ENCODE measurements at regions not wholly inside any gene's neighbourhood (a gene's known extent, or its start where the extent isn't known, plus 50 kb on each side); places are given as distances from the start of the nearest gene placed in this dataset.

DNA sequence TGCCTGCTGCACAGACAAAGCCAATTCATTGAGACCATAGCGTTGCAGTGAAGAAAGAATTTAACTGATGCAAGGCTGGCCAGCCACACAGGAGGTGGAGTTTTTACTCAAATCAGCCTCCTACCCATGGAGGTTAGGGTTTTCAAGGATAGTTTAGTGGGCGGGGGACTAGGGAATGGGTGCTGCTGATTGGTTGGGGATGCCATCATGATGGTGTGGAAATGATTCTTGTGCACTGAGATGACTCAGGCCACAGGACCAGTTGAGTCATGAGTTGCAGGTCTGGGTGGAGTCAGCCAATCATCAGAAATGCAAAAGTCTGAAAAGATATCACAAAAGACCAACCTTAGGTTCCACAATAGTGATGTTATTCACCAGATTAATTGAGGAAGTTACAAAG lies 359.6 kb downstream of the FOXO1 start:
- Histone ChIP-seq H3K4me2 (ENCODE audit: low read length) (no peak overlapping the region), H3K4me1 (ENCODE audit: insufficient read depth, low read length) (no peaks in the 10 kb centered on the region), H3K27ac (ENCODE audit: low read depth, low read length) (no peak overlapping the region), H3K36me3 (ENCODE audit: insufficient read depth, low read length) (no peaks in the 10 kb centered on the region), H4K20me1 (ENCODE audit: insufficient read depth, low read length) (no peaks in the 10 kb centered on the region), H3K4me3 (ENCODE audit: insufficient read depth, low read depth, low read length) (no peak overlapping the region), H3K79me2 (ENCODE audit: insufficient read depth, low read length) (no peaks in the 10 kb centered on the region), H3K9ac (ENCODE audit: low read length) (no peak overlapping the region), H3K9me3 (ENCODE audit: insufficient read depth, low read depth, low read length) (peaks cover 9% of the 10 kb centered on the region), H2AFZ (ENCODE audit: low read depth, low read length) (no peak overlapping the region), H3K27me3 (ENCODE audit: insufficient read depth, low read length) (no peaks in the 10 kb centered on the region)
- Mint-ChIP-seq H3K36me3 (ENCODE audit: low read depth, unreplicated experiment) (no peaks in the 10 kb centered on the region), H3K27ac (ENCODE audit: unreplicated experiment) (no peak overlapping the region), H3K4me1 (ENCODE audit: low read depth, unreplicated experiment) (no peaks in the 10 kb centered on the region), H3K4me3 (ENCODE audit: unreplicated experiment) (no peak overlapping the region), H3K27me3 (ENCODE audit: low read depth, unreplicated experiment) (no peaks in the 10 kb centered on the region), H3K9me3 (ENCODE audit: unreplicated experiment) (peaks cover 20% of the 10 kb centered on the region)
- FAIRE-seq (no peak), DNase-seq (ENCODE audit: low read depth) (no peak)
- TF ChIP-seq, protein P1, sequence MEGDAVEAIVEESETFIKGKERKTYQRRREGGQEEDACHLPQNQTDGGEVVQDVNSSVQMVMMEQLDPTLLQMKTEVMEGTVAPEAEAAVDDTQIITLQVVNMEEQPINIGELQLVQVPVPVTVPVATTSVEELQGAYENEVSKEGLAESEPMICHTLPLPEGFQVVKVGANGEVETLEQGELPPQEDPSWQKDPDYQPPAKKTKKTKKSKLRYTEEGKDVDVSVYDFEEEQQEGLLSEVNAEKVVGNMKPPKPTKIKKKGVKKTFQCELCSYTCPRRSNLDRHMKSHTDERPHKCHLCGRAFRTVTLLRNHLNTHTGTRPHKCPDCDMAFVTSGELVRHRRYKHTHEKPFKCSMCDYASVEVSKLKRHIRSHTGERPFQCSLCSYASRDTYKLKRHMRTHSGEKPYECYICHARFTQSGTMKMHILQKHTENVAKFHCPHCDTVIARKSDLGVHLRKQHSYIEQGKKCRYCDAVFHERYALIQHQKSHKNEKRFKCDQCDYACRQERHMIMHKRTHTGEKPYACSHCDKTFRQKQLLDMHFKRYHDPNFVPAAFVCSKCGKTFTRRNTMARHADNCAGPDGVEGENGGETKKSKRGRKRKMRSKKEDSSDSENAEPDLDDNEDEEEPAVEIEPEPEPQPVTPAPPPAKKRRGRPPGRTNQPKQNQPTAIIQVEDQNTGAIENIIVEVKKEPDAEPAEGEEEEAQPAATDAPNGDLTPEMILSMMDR (IDR thresholded peaks at IDR 0.05; ENCODE audit: insufficient read depth, low read depth, low read length): no peak
- no peak for TF ChIP-seq EZH2 (IDR thresholded peaks at IDR 0.05; ENCODE audit: insufficient read depth, low read length)

DNA sequence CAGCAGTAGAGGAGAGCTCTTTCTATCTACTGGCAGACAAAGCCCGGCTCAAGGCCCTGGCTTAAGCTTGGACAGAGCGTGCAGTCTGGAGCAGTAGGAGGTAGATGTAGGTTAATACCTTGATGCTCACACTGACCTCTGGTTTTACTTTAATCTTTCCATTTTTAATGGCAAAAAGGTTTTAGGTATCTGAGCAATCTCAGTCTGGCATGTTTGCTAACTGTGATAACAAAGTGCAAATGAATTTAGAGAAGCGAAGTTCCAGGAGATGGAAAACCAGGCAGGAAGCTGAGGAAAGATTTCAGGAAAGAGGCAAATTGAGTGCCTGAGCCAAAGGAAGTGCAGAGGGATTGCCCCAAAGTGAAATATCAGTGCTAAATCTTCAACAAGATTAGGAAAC lies 356.6 kb downstream of the FOXO1 start:
- H3K4me3 Mint-ChIP-seq (ENCODE audit: unreplicated experiment): no peak overlapping the region
- TF ChIP-seq, protein P1 (IDR thresholded peaks at IDR 0.05; ENCODE audit: insufficient read depth, low read depth, low read length): no peak
- no peak for TF ChIP-seq EZH2 (IDR thresholded peaks at IDR 0.05; ENCODE audit: insufficient read depth, low read length)
- Histone ChIP-seq H3K27ac (ENCODE audit: low read depth, low read length) (no peak overlapping the region), H3K4me1 (ENCODE audit: insufficient read depth, low read length) (peaks cover 4% of the 10 kb centered on the region), H3K9me3 (ENCODE audit: insufficient read depth, low read depth, low read length) (peaks cover 4% of the 10 kb centered on the region), H3K27me3 (ENCODE audit: insufficient read depth, low read length) (no peaks in the 10 kb centered on the region), H3K9ac (ENCODE audit: low read length) (no peak overlapping the region), H3K36me3 (ENCODE audit: insufficient read depth, low read length) (no peaks in the 10 kb centered on the region), H2AFZ (ENCODE audit: low read depth, low read length) (no peak overlapping the region), H3K4me3 (ENCODE audit: insufficient read depth, low read depth, low read length) (no peak overlapping the region), H4K20me1 (ENCODE audit: insufficient read depth, low read length) (no peaks in the 10 kb centered on the region), H3K79me2 (ENCODE audit: insufficient read depth, low read length) (no peaks in the 10 kb centered on the region), H3K4me2 (ENCODE audit: low read length) (no peak overlapping the region)
- no peak for FAIRE-seq
- no peaks in the 10 kb centered on the region for H3K27me3 Mint-ChIP-seq (ENCODE audit: low read depth, unreplicated experiment)
- H3K9me3 Mint-ChIP-seq (ENCODE audit: unreplicated experiment): peaks cover 10% of the 10 kb centered on the region
- DNase-seq (ENCODE audit: low read depth): no peak
- H3K27ac Mint-ChIP-seq (ENCODE audit: unreplicated experiment): no peak overlapping the region
- no peaks in the 10 kb centered on the region for H3K4me1 Mint-ChIP-seq (ENCODE audit: low read depth, unreplicated experiment)
- H3K36me3 Mint-ChIP-seq (ENCODE audit: low read depth, unreplicated experiment): no peaks in the 10 kb centered on the region

DNA sequence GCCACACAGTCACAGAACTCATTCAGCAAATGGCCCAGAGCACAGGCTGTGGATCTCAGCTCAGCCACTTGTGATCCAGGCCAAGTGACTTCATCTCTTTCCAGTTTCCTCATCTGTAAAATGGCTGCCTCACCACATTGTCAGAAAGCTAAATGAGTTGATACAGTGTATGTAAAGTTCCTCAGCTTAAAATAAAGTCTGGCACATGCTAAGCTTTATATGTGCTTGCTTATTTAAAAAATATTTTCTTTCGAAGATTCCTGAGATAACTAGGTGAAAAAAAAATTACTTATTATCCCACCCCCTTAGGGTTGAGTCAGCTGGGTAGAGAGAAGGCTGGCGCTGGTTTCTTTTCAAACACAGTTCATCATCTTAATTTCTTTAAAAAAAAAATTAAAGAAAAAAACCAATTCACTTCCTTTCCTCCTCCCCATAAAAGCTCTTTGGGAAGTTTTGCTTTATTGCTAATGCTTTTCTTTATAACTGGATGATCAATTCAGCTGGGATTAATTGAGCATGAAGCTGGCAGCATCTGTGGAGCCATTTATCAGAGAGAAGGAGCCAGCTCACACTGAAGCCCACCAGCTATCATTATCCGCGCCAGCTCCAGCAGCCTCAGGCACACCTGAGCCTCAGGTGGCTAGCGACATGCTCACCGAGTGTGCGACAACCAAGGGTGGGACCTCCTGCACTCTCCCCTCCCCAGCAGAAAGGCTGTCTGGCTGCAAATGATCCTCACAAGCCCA lies 354.9 kb downstream of the FOXO1 start:
- Histone ChIP-seq H3K4me1 (ENCODE audit: insufficient read depth, low read length) (peaks cover 9% of the 10 kb centered on the region), H3K27ac (ENCODE audit: low read depth, low read length) (no peak overlapping the region), H3K4me2 (ENCODE audit: low read length) (no peak overlapping the region), H3K27me3 (ENCODE audit: insufficient read depth, low read length) (no peaks in the 10 kb centered on the region), H4K20me1 (ENCODE audit: insufficient read depth, low read length) (no peaks in the 10 kb centered on the region), H3K9me3 (ENCODE audit: insufficient read depth, low read depth, low read length) (peaks cover 3% of the 10 kb centered on the region), H3K79me2 (ENCODE audit: insufficient read depth, low read length) (no peaks in the 10 kb centered on the region), H3K36me3 (ENCODE audit: insufficient read depth, low read length) (no peaks in the 10 kb centered on the region), H3K9ac (ENCODE audit: low read length) (no peak overlapping the region), H3K4me3 (ENCODE audit: insufficient read depth, low read depth, low read length) (no peak overlapping the region), H2AFZ (ENCODE audit: low read depth, low read length) (no peak overlapping the region)
- H3K27ac Mint-ChIP-seq (ENCODE audit: unreplicated experiment): no peak overlapping the region
- no peak for FAIRE-seq
- H3K4me1 Mint-ChIP-seq (ENCODE audit: low read depth, unreplicated experiment): peaks cover 4% of the 10 kb centered on the region
- no peaks in the 10 kb centered on the region for H3K36me3 Mint-ChIP-seq (ENCODE audit: low read depth, unreplicated experiment)
- no peak overlapping the region for H3K4me3 Mint-ChIP-seq (ENCODE audit: unreplicated experiment)
- DNase-seq (ENCODE audit: low read depth): peak; percentile 30
- no peak for TF ChIP-seq EZH2 (IDR thresholded peaks at IDR 0.05; ENCODE audit: insufficient read depth, low read length)
- TF ChIP-seq, protein P1 (IDR thresholded peaks at IDR 0.05; ENCODE audit: insufficient read depth, low read depth, low read length): no peak
- peaks cover 4% of the 10 kb centered on the region for H3K27me3 Mint-ChIP-seq (ENCODE audit: low read depth, unreplicated experiment)
- peaks cover 6% of the 10 kb centered on the region for H3K9me3 Mint-ChIP-seq (ENCODE audit: unreplicated experiment)

Measured in astrocyte (in vitro differentiated cells and primary cell).